ENCODE measurements at regions not wholly inside any gene's neighbourhood (a gene's known extent, or its start where the extent isn't known, plus 50 kb on each side); places are given as distances from the start of the nearest gene placed in this dataset.

DNA sequence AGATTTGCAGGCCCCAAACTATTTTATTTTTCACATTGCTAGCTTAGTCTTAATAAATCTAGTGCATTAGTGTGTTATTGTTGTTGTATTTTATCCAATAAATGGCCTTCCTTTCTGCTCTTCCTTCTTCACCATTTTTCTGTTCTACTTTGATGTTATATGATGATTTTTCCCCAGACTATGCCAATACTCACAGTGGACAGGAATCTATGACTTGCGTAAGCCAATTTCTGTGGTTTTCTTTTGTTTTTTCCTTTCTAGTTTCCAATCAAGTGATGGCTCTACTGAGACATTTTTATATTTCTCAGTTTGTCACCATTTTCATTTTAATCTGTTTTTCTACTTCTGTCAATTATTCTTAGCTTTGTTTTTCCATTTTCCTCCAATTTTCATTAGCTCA is 106.8 kb upstream of the FBXL7 start:
- H3K9me3 Mint-ChIP-seq = peaks cover 5 to 14% (median 9%) of the 10 kb centered on the region in 6 donors
- DNase-seq = no peak
- no peak overlapping the region for H3K27ac Mint-ChIP-seq
- H3K4me1 Mint-ChIP-seq = no peaks in the 10 kb centered on the region
- H3K27me3 Mint-ChIP-seq (ENCODE audit: low read depth in 3 of 3) = peaks cover 0 to 2% (median 0%) of the 10 kb centered on the region in 3 donors
- no peak overlapping the region for H3K4me3 Mint-ChIP-seq
- H3K36me3 Mint-ChIP-seq = no peaks in the 10 kb centered on the region

GRCh38 chr5:15391704-15392397 is 108.1 kb upstream of the FBXL7 start:
- peaks cover 8 to 24% (median 17%) of the 10 kb centered on the region in 6 donors for H3K9me3 Mint-ChIP-seq
- no peak overlapping the region for H3K4me3 Mint-ChIP-seq
- H3K27me3 Mint-ChIP-seq (ENCODE audit: low read depth in 3 of 3) = peaks cover 0 to under 1% (median 0%) of the 10 kb centered on the region in 3 donors
- no peak for DNase-seq
- no peaks in the 10 kb centered on the region for H3K4me1 Mint-ChIP-seq
- H3K36me3 Mint-ChIP-seq = no peaks in the 10 kb centered on the region
- no peak overlapping the region for H3K27ac Mint-ChIP-seq

DNA sequence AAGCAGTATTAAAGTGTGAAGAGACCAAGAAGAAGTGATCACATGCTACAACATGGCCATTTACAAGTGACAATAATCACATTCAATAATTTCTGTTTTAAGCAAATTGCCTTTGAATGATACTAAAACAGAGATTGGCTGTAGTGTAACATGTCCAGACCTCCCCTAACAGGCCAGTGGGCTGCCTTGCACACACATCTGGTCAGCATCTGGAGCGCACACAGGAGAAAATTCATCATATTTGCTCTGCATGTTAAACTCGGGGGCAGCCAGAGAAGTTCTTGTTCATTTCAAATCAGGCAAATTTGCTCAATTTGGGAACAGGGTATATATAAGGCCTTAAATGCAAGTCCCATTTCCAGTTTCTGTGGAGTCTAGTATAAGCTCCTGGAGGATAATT is 111.1 kb upstream of the FBXL7 start:
- no peak overlapping the region for H3K27ac Mint-ChIP-seq

DNA sequence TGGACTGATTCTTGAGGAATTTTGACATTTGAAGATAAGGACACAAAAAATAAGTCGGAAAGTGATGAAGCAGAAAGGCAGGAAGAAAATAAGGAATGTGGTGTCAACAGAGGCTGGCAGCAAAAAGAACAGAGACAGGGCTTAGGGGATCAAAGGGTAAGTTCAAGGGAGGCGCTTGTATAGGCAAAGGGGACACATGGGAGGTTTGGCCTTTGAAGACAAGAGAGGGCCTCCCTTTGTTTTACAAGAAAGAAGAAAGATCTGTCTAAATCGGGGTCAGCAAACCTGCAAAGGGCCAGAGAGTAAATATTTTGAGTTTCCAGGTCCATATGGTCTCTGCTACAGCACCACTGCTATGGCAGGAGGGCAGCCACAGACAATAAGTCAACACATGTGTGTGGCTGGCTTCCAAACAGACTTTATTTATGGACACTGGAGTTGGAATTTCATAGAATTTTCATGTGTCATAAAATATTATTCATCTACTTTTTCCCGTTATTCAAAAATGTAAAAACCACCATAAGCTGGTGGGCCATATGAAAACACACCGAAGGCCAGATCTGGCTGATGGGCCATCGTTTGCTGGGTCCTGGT is 112.0 kb upstream of the FBXL7 start:
- Mint-ChIP-seq H3K36me3 (no peaks in the 10 kb centered on the region), H3K9me3 (peaks cover 13 to 34% (median 24%) of the 10 kb centered on the region in 6 donors), H3K27ac (no peak overlapping the region), H3K27me3 (ENCODE audit: low read depth in 3 of 3) (peaks cover 0 to 3% (median 2%) of the 10 kb centered on the region in 3 donors), H3K4me1 (no peaks in the 10 kb centered on the region), H3K4me3 (no peak overlapping the region)
- no peak for DNase-seq

More for the DNA sequence above, 111.1 kb upstream of the FBXL7 start:
- Mint-ChIP-seq H3K9me3 (peaks cover 14 to 34% (median 24%) of the 10 kb centered on the region in 6 donors), H3K4me3 (no peak overlapping the region), H3K4me1 (no peaks in the 10 kb centered on the region), H3K27me3 (ENCODE audit: low read depth in 3 of 3) (peaks cover 0 to 3% (median 2%) of the 10 kb centered on the region in 3 donors), H3K36me3 (no peaks in the 10 kb centered on the region)
- no peak for DNase-seq

GRCh38 chr5:15386122-15386521 is 113.9 kb upstream of the FBXL7 start:
- Mint-ChIP-seq H3K9me3 (peaks cover 13 to 34% (median 23%) of the 10 kb centered on the region in 6 donors), H3K36me3 (no peaks in the 10 kb centered on the region), H3K4me1 (no peaks in the 10 kb centered on the region), H3K4me3 (no peak overlapping the region), H3K27ac (no peak overlapping the region), H3K27me3 (ENCODE audit: low read depth in 3 of 3) (peaks cover 0 to 3% (median 2%) of the 10 kb centered on the region in 3 donors)
- DNase-seq = no peak

DNA sequence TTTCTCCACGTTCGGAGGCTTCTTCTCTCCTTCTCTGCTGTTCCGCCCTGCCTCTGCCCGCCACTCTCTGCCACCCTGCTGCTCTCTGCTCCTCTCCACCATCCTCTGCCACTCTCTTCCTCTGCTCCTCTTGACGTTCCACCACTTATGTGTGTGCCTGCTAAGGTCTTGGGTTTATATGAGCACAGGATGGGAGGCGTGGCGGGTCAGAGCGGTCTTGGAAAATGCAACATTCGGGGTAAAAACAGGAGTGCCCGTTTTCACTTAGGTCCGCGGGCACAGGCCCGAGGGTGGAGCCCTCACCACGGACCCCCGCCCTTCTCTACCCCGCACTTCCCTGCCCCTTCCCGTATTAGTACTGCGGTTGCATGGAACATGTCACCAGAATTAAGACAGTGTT is 114.4 kb upstream of the FBXL7 start:
- no peak overlapping the region for H3K27ac Mint-ChIP-seq
- no peaks in the 10 kb centered on the region for H3K4me1 Mint-ChIP-seq
- H3K27me3 Mint-ChIP-seq (ENCODE audit: low read depth in 3 of 3) = peaks cover 0 to 3% (median 2%) of the 10 kb centered on the region in 3 donors
- H3K9me3 Mint-ChIP-seq = peaks cover 11 to 34% (median 20%) of the 10 kb centered on the region in 6 donors
- DNase-seq = no peak
- H3K4me3 Mint-ChIP-seq = no peak overlapping the region
- H3K36me3 Mint-ChIP-seq = no peaks in the 10 kb centered on the region

GRCh38 chr5:15385037-15385436 is 114.9 kb upstream of the FBXL7 start:
- H3K4me1 Mint-ChIP-seq = no peaks in the 10 kb centered on the region
- H3K36me3 Mint-ChIP-seq = no peaks in the 10 kb centered on the region
- no peak overlapping the region for H3K27ac Mint-ChIP-seq
- no peak for DNase-seq
- peaks cover 10 to 37% (median 20%) of the 10 kb centered on the region in 6 donors for H3K9me3 Mint-ChIP-seq
- peaks cover 0 to 3% (median 2%) of the 10 kb centered on the region in 3 donors for H3K27me3 Mint-ChIP-seq (ENCODE audit: low read depth in 3 of 3)
- H3K4me3 Mint-ChIP-seq = no peak overlapping the region

GRCh38 chr5:15384581-15384980 is 115.4 kb upstream of the FBXL7 start:
- H3K27me3 Mint-ChIP-seq (ENCODE audit: low read depth in 3 of 3) = peaks cover 0 to 3% (median 2%) of the 10 kb centered on the region in 3 donors
- peaks cover 10 to 38% (median 19%) of the 10 kb centered on the region in 6 donors for H3K9me3 Mint-ChIP-seq
- H3K4me1 Mint-ChIP-seq = no peaks in the 10 kb centered on the region
- no peak overlapping the region for H3K4me3 Mint-ChIP-seq
- no peak for DNase-seq
- H3K36me3 Mint-ChIP-seq = no peaks in the 10 kb centered on the region
- no peak overlapping the region for H3K27ac Mint-ChIP-seq

- Mint-ChIP-seq H3K4me1 (no peaks in the 10 kb centered on the region), H3K36me3 (no peaks in the 10 kb centered on the region), H3K27ac (no peak overlapping the region), H3K9me3 (peaks cover 10 to 38% (median 17%) of the 10 kb centered on the region in 6 donors), H3K4me3 (no peak overlapping the region), H3K27me3 (ENCODE audit: low read depth in 3 of 3) (peaks cover 0 to 3% (median 2%) of the 10 kb centered on the region in 3 donors)
- no peak for DNase-seq
These were observed 115.8 kb upstream of the FBXL7 start for GRCh38 chr5:15384176-15384575.

DNA sequence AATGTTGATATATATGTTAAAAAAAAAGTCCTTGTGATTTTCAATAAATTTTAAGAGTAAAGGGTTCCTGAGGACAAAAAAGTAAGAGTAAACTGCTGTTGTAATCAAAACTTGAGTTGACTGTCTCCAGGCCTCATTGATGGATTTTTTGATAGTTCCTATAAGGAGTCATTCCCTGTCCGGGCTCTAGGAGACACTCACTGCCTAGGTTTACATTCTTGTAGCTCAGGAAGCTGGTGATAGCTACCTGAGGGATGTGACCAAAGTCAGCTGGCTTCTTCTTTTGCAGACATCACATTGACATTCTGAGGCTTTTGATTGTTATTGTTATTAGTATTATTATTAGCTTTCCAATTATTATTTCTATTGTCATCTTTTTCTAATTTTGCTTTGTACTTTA is 116.5 kb upstream of the FBXL7 start:
- Mint-ChIP-seq H3K27ac (no peak overlapping the region), H3K27me3 (ENCODE audit: low read depth in 3 of 3) (peaks cover 0 to 3% (median 2%) of the 10 kb centered on the region in 3 donors), H3K4me1 (no peaks in the 10 kb centered on the region), H3K9me3 (peaks cover 10 to 37% (median 17%) of the 10 kb centered on the region in 6 donors), H3K4me3 (no peak overlapping the region), H3K36me3 (no peaks in the 10 kb centered on the region)
- no peak for DNase-seq

- Mint-ChIP-seq H3K36me3 (no peaks in the 10 kb centered on the region), H3K4me1 (no peaks in the 10 kb centered on the region), H3K9me3 (peaks cover 12 to 37% (median 17%) of the 10 kb centered on the region in 6 donors), H3K4me3 (no peak overlapping the region), H3K27ac (no peak overlapping the region), H3K27me3 (ENCODE audit: low read depth in 3 of 3) (peaks cover 2 to 3% (median 2%) of the 10 kb centered on the region in 3 donors)
- DNase-seq = no peak
These were observed 117.0 kb upstream of the FBXL7 start for GRCh38 chr5:15383021-15383420.

DNA sequence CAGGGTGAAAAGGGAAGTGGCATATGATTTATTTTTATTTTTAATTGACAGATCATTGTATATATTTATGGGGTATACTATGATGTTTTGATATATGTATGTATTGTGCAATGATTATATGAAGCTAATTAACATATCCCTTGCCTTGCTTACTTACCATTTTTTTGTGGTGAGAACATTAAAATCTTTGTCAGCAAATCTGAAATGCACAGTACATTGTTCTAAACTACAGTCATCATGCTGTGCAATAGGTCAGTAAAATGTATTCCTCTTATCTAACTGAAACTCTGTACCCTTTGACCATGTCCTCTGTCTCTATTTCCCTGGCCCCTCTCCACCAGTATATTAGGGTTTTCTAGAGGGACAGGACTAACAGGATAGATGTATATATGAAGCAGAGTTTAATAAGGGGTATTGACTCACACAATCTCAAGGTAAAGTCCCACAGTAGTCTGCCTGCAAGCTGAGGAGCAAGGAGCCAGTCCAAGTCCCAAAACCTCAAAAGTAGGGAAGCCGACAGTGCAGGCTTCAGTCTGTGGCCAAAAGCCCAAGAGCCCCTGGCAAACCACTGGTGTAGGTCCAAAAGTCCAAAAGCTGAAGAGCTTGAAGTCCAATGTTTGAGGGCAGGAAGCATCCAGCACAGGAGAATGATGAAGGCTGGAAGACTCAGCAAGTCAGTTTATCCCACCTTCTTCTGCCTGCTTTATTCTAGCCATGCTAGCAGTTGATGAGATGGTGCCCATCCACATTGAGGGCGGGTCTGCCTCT is 122.2 kb upstream of the FBXL7 start:
- no peaks in the 10 kb centered on the region for H3K4me1 Mint-ChIP-seq
- H3K4me3 Mint-ChIP-seq = no peak overlapping the region
- H3K27ac Mint-ChIP-seq = no peak overlapping the region
- H3K27me3 Mint-ChIP-seq (ENCODE audit: low read depth in 3 of 3) = peaks cover 0 to 2% (median 0%) of the 10 kb centered on the region in 3 donors
- H3K36me3 Mint-ChIP-seq = no peaks in the 10 kb centered on the region
- no peak for DNase-seq
- H3K9me3 Mint-ChIP-seq = peaks cover 2 to 34% (median 6%) of the 10 kb centered on the region in 6 donors

DNA sequence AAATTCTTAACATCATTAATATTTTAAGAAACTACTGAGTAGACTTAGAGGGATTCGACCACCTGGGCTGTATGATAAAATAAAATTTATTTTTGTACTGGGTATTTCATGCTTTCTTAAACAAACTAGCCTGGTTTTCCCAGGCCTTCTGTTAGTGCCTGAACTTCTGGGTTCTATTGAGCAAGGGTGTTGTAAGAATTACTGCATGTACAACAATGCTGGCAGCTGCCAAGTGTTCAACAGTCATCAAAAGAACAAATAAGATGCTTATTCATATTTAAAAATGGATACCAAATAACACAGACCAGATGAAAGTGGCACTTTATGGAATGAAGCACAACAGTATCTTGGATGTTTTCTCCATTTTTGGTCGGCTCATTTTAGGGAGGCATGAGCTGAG is 123.2 kb upstream of the FBXL7 start:
- H3K4me1 Mint-ChIP-seq = no peaks in the 10 kb centered on the region
- H3K4me3 Mint-ChIP-seq = no peak overlapping the region
- H3K27me3 Mint-ChIP-seq (ENCODE audit: low read depth in 3 of 3) = peaks cover 0 to 2% (median 0%) of the 10 kb centered on the region in 3 donors
- peaks cover 2 to 34% (median 6%) of the 10 kb centered on the region in 6 donors for H3K9me3 Mint-ChIP-seq
- no peak for DNase-seq
- no peaks in the 10 kb centered on the region for H3K36me3 Mint-ChIP-seq
- no peak overlapping the region for H3K27ac Mint-ChIP-seq

- no peaks in the 10 kb centered on the region for H3K4me1 Mint-ChIP-seq
- no peaks in the 10 kb centered on the region for H3K36me3 Mint-ChIP-seq
- peaks cover 0 to 2% (median 0%) of the 10 kb centered on the region in 3 donors for H3K27me3 Mint-ChIP-seq (ENCODE audit: low read depth in 3 of 3)
- no peak overlapping the region for H3K27ac Mint-ChIP-seq
- H3K4me3 Mint-ChIP-seq = no peak overlapping the region
- H3K9me3 Mint-ChIP-seq = peaks cover 5 to 34% (median 7%) of the 10 kb centered on the region in 6 donors
- no peak for DNase-seq
These were observed 123.9 kb upstream of the FBXL7 start for GRCh38 chr5:15376088-15376487.
